Right hindlimb (tissue), 1 donor: ENCODE measurements at regions not wholly inside any gene's neighbourhood (a gene's known extent, or its start where the extent isn't known, plus 50 kb on each side); places are given as distances from the start of the nearest gene placed in this dataset.

Source experiments
- DNase-seq: peaks from one replicate; pipeline ENCODE4 v3.0.0-alpha.2; 2018

DNA sequence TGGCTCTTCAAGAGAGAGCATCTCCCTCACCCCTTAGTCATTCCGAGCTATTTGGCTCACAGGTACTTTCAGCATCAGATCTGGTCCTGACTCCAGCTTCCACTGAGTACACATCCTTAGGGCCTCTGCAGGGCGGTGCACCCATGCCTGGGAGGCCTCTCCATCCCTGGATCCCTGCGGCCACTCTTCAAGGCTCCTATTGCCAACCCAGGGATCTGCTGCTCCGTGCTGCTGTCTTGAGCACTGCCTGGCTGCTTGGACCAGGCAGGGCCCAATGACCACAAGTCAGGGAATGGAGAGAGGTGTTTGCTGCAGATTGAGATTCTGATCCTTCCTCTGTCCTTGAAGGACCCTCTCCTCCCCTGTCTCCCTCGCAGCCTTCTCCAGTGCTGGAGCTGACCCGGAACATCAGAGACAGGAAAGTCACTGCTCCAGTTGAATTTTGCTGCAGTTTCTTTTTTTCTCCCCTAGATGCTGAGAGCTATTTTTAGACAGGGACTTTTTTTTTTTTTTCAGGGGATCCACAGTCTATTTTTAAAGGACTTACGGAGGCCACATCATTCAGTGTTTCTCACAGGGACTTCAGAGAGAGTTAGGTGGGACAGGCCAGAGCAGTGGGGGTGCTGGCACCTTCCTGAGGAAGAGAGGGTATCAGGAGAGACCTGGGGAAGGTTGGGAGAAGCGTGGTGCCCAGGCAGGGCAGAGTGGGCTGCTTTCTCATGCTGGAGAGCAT lies 50.1 kb upstream of the KCNA1 start:
- no peak for DNase-seq
